GM19467 (cell line): ENCODE measurements at regions not wholly inside any gene's neighbourhood (a gene's known extent, or its start where the extent isn't known, plus 50 kb on each side); places are given as distances from the start of the nearest gene placed in this dataset.
"Not testable (repeated sequence)": the region's sequence is repeated elsewhere in the genome, so short reads cannot be mapped to it uniquely, and the experiment has no call there.

ENCODE experiments used
- ATAC-seq: cut with Tn5 transposase; IDR thresholded peaks from one replicate; pipeline ENCODE4 v1.9.1; 2021; ENCODE audit warnings: mild to moderate bottlenecking, moderate library complexity; ENCODE audit not compliant: unreplicated experiment

DNA sequence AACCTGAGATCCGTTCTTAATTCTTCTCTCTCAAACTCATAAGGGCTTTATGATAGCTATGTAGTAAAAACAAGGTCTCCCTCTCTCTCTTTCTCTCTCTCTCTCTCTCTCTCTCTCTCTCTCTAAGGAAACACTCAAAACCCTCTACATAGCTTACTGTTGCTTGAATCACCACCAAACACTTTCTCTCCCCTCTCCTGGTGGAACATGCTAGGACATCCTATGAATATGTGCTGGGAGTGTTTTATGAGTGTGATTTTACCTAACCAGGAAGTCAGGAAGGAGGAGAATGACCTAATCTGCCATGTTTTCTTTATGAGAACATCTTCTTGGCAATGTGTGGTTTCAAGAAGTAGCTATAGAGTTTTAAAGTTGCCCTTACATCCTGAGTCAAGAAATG is 844.6 kb downstream of the TTLL7 start:
- not testable (repeated sequence) for ATAC-seq

DNA sequence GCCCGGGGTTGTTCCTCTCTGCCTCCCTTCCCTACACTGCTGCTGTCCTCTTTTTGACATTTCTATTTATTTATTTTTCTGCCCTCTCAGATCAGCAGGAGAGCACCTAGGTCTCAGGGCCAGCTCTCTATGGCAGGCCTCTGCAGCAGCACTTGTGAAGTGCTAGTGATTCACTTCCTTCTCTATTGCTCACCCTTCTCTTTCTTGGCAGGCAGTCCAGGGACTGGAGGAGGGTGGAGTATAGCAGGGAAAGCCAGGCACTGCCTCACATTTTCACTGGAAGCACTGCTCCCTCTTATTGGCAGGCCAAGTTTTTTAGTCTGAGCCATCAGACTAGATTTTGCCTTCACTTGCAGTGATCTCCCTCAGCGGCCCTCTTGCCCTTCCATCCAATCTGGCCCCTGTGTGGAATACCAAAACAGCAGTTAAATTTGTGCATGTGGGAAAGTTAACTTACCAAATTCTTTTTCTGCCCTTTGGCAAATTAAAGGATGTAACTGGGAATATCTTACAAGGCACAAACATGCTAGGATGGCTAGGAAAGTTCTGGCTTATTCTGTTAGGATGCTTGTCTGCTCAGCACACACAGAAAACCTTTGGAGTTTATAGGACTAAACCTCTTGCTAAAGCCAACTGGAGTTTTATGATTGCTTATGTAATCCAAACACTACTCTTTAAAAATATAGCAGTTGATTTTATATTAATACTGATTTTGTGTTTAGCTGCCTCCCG is 847.6 kb downstream of the TTLL7 start:
- ATAC-seq, result not testable (repeated sequence)

DNA sequence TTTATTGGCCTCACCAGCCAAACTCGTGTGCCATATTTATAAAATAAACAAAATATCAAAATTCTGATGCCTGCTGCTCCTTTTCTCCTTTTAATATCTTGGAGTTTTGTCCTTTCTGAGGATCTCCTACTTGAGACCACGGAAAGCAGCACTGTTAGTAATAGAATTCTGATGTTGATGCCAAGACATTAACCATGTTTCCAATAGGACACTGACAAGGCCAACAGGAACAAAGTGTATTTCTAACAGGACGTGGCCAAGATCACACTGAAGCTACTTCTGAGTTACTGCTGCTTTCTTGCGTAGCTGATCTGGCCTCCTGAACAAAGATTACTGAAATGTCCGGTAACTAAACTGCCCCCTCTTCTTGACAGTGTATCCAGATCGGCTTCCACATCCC is 848.5 kb downstream of the TTLL7 start:
- ATAC-seq, result not testable (repeated sequence)

DNA sequence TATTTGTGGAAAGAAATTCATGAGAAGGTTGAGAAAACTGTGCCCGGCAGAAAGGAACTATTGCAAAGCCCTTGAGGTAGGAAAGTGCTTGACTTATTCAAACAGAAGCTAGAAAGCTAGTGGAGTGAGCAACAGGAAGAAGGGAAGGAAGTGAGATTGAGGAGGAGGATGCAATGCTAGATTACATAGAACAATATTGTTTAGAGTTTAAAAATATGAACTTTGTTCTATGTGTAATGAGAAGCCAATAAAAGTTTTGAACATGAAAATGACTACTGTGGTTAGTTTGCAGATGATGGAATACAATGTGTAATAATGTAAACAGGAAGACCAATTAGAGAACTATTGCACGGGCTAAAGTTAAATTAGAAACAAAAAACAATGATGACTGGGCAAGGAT is 853.1 kb downstream of the TTLL7 start:
- not testable (repeated sequence) for ATAC-seq

DNA sequence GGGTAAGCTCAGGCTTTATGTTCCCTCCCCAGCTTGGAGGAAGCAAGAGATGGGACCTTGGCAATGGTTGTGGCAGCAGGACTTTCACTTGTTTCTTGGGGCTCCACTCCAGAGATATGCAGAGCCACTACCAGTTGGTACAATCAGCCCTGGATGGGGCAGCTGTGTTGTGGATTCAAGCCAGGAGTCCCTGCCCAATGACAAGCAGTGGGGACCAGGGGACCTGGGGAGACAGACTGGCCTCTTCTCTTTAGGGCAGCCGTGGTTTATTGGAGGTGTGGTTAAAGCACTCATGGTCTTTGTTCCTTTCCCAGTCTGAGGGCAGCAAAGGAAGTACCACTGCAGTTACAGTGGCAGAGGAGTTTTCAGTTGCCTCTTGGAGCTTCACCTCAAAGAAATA is 856.1 kb downstream of the TTLL7 start:
- ATAC-seq, result not testable (repeated sequence)

DNA sequence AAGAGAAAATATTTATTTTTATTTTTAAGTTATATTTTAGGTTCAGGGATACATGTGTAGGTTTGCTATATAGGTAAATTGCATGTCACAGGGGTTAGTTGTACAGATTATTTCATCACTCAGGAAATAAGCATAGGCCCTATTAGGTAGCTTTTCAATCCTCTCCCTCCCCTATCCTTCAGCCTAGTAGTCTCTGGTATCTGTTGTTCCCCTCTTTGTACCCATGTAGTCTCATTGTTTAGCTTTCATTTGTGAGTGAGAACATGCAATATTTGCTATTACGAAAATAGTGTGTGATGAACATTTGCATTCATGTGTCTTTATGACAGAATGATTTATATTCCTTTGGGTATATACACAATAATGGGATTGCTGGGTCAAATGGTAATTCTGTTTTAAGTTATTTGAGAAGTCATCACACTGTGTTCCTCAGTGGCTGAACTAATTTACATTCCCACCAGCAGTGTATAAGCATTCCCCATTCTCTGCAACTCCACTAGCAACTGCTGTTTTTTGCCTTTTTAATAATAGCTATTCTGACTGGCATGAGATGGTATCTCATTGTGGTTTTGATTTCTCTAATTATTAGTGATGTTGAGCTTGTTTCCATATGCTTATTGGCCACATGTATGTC is 863.3 kb downstream of the TTLL7 start:
- not testable (repeated sequence) for ATAC-seq

DNA sequence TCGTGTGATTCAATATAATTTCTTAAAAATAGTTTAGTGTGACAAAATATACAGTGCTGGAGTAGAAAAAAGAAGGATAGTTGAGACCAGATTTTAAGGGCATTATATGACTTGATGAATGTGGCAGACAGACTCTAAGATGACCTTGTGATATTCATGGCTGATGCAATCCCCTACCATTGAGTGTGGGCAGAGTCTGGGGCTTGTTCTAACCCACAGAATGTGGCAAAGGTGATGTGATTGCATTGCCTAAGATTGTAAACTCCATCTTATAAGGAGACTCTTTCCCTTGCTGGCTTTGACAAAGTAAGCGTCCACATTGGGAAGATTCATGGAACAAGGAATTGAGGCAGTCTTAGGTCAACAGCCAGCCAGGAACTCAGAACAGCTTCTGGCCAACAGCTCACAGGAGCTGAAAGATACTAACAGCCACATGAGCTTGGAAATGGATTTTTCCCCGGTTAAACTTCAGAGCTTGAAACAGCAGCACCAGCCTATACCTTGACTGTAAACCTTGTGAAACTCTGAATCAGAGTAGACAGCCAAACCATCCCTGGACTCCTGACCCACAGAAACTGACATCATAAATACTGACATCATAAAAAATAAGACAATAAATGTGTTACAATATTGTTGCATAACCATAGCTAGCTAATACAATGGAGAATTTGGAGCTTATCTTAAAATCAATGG is 864.5 kb downstream of the TTLL7 start:
- ATAC-seq, result not testable (repeated sequence)

GRCh38 chr1:83131692-83131955 is 867.3 kb downstream of the TTLL7 start:
- no peak for ATAC-seq

DNA sequence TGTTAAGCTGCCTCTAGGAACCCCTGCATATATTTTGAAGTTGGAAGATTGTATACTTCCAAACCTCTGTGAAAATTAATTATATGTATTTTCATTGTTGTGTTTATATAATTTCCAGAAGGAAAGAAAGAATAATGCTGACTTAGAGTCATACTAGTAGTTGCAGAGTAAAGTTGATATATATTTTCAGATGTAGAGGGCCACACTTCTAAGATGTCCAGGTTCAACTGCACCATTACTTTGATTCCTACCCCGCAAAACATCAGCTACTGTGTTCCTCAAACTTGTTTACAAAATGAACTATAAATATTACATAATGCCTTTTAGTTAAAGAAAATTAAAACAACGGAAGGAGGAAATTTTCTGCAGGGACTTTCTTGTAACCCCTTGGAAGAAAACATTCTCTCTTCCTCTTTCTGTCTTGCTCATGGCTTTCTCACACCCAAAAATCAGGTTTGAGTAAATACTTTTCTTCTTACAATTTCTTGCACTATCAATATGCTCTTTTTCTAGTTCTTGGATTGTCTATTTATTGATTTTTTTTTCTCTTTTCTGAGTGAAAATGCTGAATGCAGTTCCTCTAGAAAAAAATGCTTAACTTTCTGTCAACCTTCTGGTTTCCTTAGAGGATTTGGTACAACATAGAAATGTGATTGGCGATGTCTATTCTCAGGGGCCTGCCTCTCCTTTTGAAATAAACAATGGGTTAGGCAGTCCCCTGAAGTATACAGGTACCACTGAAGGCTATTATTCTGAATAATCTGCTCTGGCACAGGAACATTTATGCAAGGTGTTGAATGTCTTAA is 867.8 kb downstream of the TTLL7 start:
- ATAC-seq, result no peak

DNA sequence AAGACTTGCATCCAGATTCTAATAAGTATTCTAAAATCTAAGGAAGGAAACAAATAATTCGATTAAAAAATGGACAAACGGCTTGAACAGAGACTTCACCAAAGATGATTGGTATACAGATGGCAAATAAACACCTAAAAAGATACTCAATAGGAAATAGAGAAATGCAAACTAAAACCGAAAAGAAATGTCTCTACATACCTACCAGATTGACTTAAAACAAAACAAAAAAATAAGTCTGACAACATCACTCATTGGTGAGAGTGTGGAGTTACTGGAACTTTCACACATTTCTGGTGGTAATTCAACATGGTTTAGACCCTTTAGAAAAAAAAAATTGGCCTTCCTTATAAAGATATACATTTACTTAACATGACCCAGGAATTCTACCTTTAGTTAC is 869.8 kb downstream of the TTLL7 start:
- no peak for ATAC-seq

DNA sequence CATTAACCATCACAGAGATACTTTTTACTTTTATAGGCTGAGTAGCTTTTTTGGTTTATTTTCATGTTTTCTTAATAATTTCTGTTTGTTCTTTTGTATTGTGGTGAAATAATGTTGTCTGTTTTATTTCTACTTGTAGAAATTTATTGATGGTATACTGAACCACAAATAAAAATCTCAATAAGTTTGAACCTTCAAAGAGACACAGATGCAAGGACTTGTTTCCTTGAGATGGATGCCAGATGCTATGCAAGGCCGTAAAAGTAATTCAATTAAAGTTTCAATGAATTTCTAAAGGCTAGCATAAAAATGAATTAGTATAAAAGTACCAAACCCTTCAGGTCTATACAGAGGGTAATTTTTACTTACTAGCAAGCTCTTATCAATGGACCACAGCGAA is 873.5 kb downstream of the TTLL7 start:
- ATAC-seq, result no peak

DNA sequence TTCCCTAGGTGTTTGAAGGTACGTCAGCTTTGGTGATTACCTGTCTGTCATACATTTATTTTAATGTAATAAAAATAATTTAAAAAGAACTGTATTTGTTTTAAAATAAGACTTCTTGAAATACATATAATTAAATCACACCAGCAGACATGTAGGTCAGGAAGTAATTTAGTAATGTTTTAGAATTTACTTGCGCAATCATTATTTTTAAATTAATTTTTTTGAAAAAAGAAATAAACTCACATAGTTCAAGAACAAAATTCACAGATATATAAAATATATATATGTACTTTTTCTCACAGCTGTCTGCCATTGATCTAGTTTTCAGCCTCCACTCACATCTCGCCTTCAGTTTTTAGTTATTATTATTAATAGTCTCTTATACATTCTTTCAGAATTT is 875.9 kb downstream of the TTLL7 start:
- ATAC-seq, result no peak

GRCh38 chr1:83118472-83118871 is 880.5 kb downstream of the TTLL7 start:
- ATAC-seq, result no peak

GRCh38 chr1:83117030-83117429 is 881.9 kb downstream of the TTLL7 start:
- not testable (repeated sequence) for ATAC-seq

DNA sequence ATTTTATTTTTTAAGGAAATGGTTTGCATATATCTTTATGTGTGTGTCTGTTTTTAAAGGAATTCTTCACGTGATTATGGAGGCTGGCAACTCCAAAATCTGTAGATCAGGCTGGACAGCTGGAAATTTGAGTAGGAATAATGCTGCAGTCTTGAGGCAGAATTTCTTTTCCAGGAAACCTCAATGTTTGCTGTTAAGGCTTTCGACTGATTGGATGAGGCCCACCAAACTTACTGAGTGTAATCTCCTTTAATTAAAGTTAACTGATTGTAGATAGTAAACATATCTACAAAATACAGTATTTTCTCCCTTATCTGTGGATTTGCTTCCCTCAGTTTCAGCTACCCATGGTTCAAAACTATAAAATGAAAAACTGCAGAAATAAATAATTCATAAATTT is 883.1 kb downstream of the TTLL7 start:
- ATAC-seq, result no peak

DNA sequence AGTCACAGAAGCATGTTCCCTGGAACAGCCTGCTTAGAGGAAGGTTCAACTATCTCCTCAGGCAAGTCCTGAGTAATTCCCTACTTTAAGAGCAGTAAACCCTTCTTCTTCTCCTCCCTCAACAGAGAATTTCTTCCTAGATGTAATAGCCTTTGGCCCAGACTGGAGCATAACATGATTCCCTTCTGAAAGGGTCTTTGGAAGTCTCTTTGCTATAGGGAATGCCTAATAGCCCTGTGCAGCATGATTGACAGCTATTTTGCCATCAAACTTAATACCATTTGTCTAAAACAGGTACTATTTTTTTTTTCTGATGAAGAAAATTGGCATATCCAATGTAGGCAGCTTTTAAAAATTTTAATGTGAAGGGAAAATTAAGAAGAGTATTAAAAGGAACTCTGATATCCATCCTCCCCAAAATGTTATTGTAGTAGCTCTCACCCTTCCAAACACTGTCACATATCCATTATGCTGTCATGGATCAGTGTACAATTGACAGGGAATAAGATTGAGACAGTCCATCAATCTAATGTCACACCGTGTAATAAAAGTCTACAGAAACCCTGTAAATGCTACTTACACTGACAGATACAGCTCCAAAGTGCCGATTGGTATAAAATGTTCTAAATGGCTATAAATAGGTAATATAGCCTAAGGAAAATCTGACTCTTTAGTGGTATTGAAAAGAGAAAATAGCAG is 884.6 kb downstream of the TTLL7 start:
- ATAC-seq, result no peak

- no peak for ATAC-seq
Observed at GRCh38 chr1:83113652-83114051, 885.3 kb downstream of the TTLL7 start.

DNA sequence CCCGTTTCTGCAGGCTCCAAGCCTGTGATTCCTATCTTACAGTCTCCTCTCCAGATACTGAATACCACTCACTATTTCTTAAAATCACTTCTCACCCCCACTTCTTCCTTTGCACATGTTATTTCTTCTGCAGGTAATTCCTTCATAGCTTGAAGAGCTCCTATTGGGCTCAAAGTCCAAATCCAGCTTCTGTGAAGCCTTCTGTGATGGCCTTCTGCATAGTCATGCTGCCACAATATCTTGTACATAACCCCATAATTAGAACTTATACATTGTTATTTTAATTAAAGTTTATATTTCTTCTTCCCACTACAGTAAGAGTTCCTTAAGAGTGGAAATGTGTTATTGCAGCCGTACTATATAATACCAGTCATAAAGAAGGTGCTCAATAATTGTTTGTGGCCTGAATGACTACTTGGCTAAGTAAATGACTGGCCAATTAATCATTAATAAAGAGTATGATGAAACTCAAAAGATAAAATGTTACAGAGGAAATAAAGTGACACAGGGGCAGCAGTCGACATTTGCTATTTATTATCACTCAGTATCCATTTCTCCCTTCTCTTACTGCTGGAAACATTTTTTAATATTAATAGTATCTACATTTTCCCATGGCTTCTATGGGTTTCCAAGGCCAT is 886.6 kb downstream of the TTLL7 start:
- no peak for ATAC-seq

- ATAC-seq, result no peak
Observed at GRCh38 chr1:83110156-83110555, 888.8 kb downstream of the TTLL7 start.

DNA sequence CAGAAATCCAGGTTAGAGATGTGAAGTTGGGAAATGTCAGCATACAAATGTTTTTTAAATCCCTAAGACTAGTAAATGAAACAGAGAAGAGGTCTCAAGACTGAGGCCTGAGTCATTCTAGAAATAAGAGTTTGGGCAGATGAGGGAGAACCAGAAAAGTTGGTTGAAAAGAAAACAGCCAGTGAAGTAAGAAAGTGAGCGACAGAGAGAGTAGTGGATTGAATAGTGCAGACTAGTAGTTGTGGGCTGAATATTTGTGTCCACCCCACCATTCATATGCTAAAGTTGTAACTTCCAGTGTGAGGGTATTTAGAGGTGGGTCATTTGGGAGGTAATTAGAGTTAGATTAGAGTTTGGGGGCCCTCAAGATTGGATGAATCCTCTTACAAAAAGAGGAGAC is 889.2 kb downstream of the TTLL7 start:
- ATAC-seq, result no peak
